GM19035 (cell line): ENCODE measurements at regions not wholly inside any gene's neighbourhood (a gene's known extent, or its start where the extent isn't known, plus 50 kb on each side); places are given as distances from the start of the nearest gene placed in this dataset.

Experiments
- ATAC-seq: cut with Tn5 transposase; IDR thresholded peaks from one replicate; pipeline ENCODE4 v1.9.1; 2021; ENCODE audit not compliant: unreplicated experiment

DNA sequence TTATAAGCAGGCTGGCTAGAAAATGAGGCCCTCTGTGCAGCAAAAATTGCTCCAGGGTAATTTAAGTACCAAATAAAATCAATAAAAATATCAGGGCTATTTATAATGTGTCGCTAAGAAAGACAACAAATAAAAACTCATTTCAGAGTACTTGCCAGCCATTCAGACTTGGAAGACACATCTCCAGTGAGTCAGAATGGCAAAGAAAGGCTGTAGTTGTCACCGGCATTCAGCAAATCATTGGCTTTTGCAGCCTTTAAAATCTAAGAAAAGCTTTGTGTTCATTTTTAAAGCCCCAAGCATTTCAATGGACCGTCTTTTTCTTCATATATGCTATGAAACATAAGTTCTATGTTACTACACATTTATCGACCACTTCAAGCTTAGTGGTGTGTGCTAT is 141.1 kb upstream of the HNMT start:
- ATAC-seq, result no peak

DNA sequence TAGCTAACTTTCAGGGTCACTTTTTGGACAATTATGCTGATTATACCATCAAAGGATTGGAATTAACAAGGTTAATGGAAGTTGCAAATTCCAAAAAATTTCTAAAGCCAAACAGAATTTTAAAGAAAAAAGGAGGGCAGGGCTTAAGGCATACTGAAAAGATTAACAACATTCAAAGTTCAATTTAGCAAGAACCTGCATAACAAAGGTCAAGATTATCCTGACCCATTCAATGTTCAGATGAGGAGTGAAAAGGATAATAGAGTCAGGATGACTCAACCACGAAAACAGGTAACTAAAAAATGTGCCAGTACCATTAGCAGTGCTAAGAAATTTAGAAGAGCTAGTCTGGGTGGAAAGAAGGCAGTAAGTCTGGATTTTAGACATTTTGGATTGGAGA is 139.8 kb upstream of the HNMT start:
- no peak for ATAC-seq

DNA sequence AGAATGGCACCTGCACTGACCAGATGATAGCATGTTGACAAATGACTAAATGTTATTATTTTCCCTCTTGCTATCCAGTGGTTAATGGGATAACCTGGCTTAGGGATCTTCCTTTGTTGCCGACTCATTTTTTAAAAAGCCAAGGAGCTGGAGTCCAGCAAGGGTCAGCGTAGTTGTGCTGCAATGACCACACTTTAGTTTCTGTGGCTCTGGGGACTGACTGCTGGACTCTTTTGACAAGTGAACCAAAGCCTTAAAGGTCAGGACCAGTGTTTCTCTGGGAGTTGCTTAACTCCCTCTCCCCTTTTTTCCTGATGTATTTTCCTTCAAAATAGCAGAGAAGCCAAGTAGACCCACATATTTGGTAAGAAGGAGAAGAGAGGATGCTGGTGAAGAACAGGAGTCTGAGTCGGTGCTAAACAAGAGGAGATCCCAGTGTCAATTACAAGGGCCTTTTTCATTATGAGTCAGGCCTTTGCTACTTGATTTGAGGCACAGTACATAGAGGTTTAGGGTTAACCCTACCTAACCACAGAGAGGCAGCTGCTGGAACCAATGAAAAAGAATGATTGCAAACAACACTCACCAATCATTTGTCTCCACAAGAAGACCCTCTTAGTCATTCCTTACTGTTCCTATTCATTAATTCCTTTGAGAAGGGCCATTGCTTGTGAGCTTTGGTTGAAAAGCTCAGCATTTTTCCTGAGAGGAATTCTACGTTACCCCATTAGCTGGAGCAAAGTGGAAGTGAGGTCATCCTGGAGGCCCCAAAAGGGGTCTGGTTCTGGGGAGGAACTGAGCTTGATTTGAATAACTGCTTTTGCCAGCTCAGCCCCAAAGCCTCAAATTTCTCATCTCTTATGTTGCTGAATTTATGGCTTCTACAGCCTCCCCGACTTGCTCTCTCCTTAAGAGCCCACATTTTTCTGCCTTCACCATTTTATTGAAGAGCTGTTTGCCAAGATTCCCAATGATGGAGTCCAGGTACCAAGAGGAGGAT is 137.6 kb upstream of the HNMT start:
- ATAC-seq, result peak; percentile 99

DNA sequence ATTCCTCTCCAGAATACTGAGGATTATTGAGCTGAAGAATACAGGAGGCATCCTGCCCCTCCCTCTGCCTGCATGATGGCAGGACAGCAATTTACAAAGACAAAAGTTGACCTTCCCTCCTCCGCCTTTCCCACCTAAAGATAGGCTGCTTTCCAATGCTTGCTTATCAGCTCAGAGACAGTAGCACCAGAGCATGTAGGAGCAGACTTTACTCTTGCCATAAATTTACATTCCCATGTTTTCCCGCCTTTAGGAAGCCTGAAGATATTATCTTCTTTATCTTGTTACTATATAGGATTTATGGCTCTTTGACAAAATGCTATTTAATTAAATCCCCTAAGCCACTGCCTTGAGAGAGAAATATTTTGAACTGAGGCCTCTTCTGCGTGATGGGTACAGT is 135.6 kb upstream of the HNMT start:
- ATAC-seq, result no peak

DNA sequence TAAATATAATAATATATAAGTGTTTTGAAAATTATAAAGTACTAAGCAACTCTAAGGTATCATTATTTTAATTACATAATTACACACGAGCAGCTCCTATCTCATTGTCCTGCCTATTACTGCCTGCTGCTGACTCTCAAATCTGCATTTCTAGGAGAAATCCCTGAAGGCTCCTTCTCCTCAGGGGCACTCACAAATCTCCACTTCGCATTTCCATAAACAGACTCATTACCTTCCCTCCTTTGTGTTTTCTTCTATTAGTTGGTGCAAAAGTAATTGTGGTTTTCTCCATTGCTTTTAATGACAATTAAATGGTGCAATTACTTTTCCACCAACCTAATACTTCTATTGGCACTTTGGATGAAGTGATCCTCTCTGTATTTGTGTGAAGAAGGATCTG is 135.0 kb upstream of the HNMT start:
- ATAC-seq, result no peak

DNA sequence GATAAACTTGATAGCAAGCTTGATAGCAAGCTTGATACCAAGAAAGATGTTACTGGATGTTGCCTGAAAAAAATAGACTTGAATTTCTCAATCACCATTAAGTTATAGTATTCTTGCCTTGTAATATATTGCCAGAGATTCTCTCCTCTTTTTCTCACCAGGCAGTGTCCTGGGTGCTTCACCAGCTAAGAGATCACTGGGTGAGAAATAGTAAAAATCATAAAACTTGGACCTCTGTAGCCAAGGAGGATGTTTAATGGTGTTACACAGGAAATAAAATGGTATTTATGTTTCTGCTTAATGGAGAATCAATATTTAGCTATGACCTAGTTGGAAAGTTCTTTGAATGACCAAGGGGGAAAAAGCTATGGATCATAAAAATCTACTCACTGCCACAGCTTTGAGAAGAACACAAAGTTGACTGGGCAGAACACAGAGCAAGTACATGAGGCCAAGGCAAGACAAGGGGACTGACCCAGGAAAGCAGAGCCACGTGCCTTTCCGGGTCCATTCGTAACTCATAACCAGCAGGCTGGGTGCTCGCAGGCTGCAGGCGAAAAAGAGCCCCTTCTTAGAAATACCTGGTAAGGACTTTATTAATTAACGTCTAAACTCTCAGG is 129.4 kb upstream of the HNMT start:
- no peak for ATAC-seq

DNA sequence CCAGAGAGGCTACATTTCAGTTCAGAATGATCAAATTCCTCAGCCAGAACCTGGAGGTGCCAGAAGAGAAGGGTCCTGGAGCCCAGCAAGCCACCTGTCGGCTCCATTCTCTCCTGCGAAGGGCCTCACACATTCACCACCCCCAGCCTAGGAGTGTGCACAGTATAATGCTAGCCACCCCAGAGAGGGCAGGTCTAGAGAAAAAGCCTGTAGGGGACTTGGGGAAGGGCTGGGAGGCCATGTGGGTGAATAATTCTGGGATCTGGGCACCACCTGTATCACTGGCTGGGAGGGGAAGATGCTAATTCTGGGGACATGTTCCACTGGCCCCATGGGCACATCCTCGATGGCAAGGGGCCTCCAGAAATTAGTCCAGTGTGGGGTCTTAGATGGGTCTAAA is 127.6 kb upstream of the HNMT start:
- no peak for ATAC-seq

DNA sequence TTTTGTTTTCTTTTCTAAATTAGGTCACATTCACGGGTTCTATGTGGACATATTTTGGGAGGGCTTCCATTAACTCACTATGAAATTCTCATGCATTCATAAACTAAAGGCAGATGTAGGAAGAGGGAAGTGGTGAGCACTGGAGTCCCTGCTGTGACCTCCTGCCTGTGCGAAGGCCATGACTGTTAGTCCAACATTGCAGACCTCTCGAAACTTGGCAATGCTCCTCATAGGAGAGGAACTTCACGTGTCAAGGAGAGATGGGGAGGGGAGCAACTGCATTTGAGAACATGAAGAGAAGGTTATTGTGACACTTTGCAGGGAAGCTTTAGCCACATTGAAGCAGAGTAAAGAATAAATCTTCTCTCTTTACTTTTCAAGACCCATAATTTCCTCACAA is 126.4 kb upstream of the HNMT start:
- no peak for ATAC-seq

DNA sequence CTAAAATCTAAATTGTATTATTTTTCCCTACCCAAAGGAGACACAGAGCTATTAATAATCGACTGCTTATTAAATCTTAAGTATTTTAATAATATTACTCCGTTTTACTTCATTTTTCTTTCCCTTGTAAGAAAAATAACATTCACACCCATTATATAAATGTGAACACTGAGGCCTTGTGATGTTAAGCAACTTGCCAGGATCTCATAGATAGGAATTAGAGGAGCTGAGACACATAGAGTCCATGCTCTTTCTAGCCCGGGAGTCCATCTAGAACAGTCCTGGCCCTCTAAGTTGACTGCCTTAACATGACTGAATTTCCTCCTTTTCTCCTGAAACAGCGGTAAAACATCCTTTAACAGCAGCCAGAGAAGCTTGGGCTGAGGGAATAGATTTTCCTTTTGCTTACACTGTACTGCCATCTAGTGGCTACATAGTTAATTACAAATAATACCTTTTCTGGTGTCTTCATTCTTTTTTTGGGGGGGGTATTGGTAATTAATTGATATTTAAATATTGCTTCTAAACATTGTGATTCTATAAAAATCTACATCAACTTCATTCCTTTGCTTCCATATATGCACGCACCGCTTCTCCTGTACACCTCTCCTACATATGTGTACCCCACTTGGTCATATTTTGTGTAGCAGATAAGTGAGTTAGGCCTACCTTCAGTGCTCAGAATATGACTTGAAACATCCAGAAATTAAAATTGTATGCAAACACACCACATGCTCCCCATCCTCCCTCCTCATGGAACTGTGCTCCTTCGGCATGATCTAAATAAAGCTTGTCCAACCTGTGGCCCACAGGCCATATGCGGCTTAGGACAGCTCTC is 125.8 kb upstream of the HNMT start:
- peak; percentile 69 for ATAC-seq

DNA sequence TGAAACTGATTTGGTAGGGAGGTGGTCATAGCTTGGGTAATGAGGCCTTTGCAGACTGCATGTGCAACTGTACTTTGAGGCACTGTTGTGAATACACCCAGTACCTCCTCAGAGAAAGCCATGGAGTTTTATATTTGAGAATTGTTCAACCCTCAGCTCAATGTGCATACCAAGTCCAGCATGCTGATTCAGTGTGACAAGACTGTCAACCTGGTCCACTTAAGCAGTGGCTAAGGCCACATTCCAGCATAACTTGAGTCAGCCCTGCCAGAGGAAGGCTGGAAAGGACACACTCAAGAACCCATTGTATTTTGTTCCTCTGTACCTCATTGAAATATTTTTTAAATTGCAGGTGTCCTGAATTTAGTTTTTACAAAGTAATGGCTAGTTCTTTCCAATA is 121.8 kb upstream of the HNMT start:
- ATAC-seq, result no peak

DNA sequence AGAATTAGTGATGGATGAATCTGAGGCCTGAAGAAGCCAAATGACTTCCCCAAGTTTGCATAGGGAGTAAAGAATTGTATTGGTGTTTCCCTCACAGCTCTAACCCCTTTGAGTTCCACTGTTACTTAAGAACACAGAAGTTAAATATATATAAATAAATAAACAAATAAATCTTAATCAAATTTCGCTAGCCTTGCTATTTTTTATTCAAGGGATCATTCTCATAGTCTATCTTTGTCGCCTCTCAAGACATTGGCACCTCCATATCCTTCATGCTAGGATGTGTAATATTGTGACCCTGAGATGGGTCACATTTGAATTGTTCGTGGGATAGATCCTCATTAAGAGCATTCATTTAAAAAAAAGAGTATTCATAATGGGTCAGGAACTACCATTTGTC is 121.3 kb upstream of the HNMT start:
- no peak for ATAC-seq

DNA sequence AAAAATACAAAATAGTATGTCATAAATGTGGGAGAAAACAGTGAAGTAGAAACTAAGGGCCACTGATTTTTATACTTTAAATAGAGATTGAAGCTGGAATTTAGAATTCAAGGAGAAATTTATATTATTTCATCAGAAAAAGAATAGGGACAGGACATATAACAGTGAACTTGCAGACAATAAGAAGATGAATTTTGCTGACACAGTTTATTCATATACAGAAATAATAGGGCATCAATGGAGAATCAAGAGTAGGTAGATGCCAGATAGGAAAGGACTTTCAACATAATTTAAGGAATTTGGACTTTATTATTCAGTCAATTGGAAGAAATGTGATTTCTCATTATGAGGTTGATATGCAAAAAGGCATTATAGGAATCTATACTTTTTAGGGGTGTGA is 118.9 kb upstream of the HNMT start:
- ATAC-seq, result no peak

DNA sequence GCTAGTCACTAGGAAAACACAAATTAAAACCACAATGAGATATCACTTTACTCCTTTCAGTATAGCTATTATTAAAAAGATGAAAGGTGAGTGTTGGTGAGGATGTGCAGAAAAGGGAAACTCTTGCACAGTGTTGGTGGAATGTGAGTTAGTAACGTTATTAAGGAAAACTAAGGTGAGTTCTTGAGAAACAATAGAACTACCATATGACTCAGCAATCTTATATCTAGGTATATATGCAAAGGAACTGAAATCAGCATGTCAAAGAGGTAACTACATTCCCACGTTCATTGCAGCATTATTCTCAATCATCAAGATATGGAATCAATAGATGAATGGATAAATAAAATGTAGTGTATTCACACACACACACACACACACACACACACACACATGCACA is 117.3 kb upstream of the HNMT start:
- ATAC-seq, result no peak

DNA sequence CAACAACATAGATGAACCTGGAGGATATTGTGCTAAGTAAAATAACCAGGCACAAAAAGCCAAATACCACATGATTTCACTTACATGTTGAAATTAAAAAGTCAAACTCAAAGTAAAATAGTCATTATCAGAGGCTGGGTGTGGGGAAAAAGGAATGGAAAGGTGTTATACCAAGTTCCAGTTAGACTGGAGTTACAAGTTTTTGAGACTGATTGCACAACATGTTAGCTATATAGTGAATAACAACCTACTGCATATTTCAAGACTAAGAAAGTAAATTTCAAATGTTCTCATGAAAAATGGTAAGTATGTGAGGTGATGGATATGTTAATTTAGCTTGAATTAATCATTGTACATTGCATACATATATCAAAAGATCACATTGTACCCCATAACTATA is 116.8 kb upstream of the HNMT start:
- ATAC-seq, result no peak

DNA sequence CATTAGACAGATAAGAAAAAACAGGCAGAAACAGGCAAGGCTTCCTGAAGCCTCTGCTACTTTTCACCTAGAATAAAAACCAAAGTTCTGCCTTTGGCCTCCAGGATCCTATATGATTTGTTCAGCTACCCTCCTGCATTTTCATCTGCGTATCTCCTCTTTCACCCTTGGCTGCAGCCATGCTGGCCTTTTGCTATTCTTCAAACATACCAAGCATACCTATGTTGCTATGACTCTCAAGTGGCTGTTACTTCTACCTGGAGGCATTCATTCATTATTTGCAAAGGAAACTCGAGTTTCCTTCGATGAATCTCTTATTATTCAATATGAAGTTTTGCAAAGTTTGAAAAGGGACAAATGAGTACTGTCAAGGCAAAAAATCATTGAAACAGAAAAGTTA is 106.4 kb upstream of the HNMT start:
- no peak for ATAC-seq

DNA sequence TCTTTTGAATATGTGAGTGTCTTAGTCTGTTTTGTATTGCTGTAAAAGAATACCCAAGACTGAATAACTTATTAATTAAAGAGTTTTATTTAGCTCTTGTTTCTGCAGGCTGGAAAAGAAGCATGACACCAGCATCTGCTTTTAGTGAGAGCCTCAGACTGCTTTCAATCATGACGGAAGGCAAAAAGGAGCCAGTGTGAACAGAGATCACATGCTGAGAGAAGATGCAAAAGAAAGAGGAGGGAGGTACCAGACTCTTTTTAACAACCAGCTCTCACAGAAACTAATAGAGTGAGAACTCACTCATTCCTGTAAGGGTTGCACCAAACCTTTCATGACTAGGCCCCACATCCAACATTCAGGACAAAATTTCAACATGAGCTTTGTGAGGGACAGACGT is 101.6 kb upstream of the HNMT start:
- no peak for ATAC-seq

DNA sequence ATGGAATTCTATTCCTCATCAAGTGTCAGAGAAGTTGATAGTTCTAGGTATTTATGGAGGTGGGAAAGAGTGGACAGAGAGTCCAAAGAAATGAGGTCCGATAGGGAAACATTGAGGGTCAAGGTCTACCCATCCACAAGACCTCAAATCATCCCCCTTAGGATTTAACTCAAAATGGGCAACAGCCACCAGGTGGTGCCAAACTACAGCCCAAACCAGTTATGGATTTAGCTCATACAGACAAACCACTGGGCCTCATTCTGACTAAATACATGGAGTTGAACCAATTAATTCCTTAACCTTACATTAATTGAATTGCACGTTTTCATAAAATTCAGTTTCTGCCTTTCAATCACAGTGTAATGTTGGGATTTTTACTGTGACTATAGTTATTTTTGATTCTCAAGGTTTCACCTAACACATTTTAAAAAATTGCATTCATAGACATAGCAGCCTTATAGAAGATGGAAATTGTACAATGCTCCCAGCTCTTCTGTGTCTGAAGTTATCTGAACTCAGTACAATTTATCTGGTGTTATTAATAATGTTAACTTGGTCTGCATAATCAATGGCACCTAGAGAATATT is 98.2 kb upstream of the HNMT start:
- peak; percentile 89 for ATAC-seq

DNA sequence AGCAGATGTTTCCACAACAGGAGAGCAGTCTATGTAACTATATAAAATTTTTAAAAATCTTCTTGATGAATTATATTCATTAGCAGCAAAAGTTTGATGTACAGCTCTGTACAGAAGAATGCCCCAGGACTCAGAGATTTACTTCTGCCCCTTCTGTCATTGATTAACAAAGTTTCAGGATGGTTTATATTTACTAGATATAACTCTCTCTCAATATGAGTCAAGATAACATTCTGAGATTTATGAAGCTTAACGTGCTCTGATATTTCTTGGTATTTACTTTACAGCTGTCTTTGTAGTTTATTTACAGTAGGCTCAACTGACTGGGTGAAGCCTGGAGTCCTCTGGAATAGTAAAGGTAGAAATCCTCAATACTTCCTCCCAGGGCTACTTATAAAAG is 93.6 kb upstream of the HNMT start:
- no peak for ATAC-seq

DNA sequence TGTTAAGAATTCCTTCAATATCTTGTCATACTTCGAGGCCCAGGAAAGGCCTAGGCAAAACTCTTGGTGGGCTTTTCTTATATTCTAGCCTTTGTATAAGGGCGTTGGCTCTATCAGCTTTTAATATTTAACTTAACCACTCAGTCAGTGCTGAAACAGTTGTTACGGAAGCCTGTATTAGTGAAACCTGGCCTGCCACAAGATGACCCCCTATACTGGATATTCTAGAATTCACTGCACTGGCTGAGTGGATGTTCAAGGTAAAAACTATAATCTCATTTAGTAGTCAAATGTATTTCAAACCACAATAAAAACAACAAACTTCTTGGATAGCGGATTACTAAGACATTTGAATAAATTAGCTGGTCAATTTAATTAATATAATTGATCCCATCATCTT is 91.7 kb upstream of the HNMT start:
- ATAC-seq, result no peak

DNA sequence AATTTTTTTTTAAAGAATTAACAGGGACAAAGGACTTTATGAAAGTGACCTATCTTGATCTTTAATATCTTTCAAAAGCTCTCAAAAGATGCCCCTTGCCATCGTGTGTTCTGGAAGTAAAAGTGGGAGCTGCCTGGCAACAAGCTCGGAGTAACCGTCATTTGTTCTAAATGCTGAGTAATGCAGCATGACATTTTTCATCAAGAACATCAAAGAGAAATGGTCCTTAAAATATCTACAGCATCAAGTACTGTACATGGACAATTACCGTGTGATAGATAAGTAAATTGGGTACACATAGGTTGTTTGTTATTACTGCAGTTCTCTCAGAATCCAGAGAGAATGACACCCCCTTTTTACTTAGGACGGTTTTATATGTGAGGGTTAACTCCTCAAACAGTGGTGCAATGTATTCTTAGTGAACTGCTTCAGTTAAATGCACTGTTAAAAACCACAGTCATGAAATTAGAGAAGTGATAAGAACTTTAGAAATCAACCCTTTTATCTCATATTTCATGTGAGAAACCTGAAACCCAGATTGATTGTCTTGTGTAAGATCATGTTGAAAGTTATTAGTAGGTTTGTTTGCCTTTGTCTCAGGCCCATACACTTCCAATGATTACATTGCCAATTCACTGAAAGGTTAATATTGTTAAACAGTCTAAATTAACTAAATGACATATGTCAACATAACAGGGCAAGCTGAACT is 90.6 kb upstream of the HNMT start:
- ATAC-seq, result no peak

DNA sequence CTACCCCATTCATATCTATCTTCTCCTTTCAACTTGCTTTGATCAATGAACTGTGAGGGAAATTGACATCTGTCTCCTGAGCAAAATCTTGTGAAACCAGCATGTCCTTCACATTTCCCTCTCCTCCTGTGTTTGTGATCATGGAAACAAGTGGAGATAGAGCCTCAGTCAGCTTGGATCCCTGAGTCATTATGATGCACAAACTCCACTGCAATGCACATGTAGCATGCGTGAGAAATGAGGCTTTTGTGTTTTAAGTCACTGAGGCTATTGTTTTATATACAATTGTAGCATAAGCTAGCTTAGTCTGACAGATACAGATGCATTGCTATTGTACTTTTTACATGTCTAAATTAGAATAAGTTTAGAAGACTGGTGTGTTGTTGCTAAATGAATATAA is 85.2 kb upstream of the HNMT start:
- no peak for ATAC-seq
